H1 (cell line): ENCODE measurements at regions not wholly inside any gene's neighbourhood (a gene's known extent, or its start where the extent isn't known, plus 50 kb on each side); places are given as distances from the start of the nearest gene placed in this dataset.

ENCODE experiments used
- CTCF ChIA-PET: fragments of 300-600 bp; sonication (Branson Sonifier 250); formaldehyde crosslinking; loops from one replicate; lab custom pipeline; 2021; ENCODE audit not compliant: partially characterized antibody; lab: Charles Lee
- POLR2A ChIA-PET: fragments of 300-600 bp; sonication (Branson Sonifier 250); formaldehyde crosslinking; loops from one replicate; lab custom pipeline; 2021; ENCODE audit warnings: inconsistent platforms; ENCODE audit not compliant: partially characterized antibody; lab: Charles Lee
- DNase-seq, 2 experiments: peaks; one replicate each; pipeline versions ENCODE4 v3.0.0 to v3.0.0-alpha.2; 2010 to 2022; ENCODE audit warnings: low spot score in 2 of 2, low read depth in 1 of 2, mixed read lengths in 1 of 2
- FAIRE-seq: peaks from 2 replicates; lab custom pipeline; 2011; peaks lifted over from hg19 to GRCh38; lab: Jason Lieb, UNC
- H2AFZ ChIP-seq: 2 replicates; pipeline ENCODE4 v1.8.1; 2012; ENCODE audit warnings: low read length, inconsistent platforms
- H2AK5ac ChIP-seq: 2 replicates; pipeline ENCODE4 v1.6.1; 2013; ENCODE audit warnings: low read depth, low read length
- H2BK120ac ChIP-seq: replicated peaks from 2 replicates; pipeline ENCODE3; 2013; ENCODE audit warnings: low read depth, low read length, inconsistent platforms
- H2BK12ac ChIP-seq: 2 replicates; pipeline ENCODE4 v1.6.1; 2013; ENCODE audit warnings: low read depth, low read length
- H2BK15ac ChIP-seq: 2 replicates; pipeline ENCODE4 v1.6.1; 2013; ENCODE audit warnings: low read length
- H2BK20ac ChIP-seq: 2 replicates; pipeline ENCODE4 v1.6.1; 2013; ENCODE audit warnings: low read length
- H2BK5ac ChIP-seq: 2 replicates; pipeline ENCODE4 v1.6.1; 2013; ENCODE audit warnings: low read depth, low read length
- H3K14ac ChIP-seq: 2 replicates; pipeline ENCODE4 v1.6.1; 2013; ENCODE audit warnings: inconsistent platforms; ENCODE audit not compliant: insufficient read length
- H3K18ac ChIP-seq: 2 replicates; pipeline ENCODE4 v1.6.1; 2013; ENCODE audit warnings: low read length; ENCODE audit errors: extremely low read depth
- H3K23ac ChIP-seq: 2 replicates; pipeline ENCODE4 v1.6.1; 2013; ENCODE audit warnings: inconsistent platforms; ENCODE audit not compliant: insufficient read length
- H3K23me2 ChIP-seq: 2 replicates; pipeline ENCODE4 v1.6.1; 2013; ENCODE audit warnings: low read depth, low read length
- H3K27ac ChIP-seq: 2 replicates; pipeline ENCODE4 v1.6.1; 2011; ENCODE audit warnings: low read depth, low read length, inconsistent platforms
- H3K27me3 ChIP-seq, 4 experiments: replicated peaks in 1 of 4; 1 replicate in 1 of 4; 2 replicates in 3 of 4; pipeline versions ENCODE4 v1.6.1 to v1.8.1; 2011 to 2013; ENCODE audit warnings: low read length in 3 of 4, mild to moderate bottlenecking in 3 of 4, inconsistent platforms in 2 of 4, mixed read lengths in 2 of 4, moderate library complexity in 1 of 4; ENCODE audit not compliant: control insufficient read depth in 3 of 4, insufficient read depth in 3 of 4; ENCODE audit errors: extremely low read depth in 1 of 4
- H3K36me3 ChIP-seq, 4 experiments: 2 replicates each; pipeline versions ENCODE4 v1.6.1 to v1.8.1; 2011 to 2013; ENCODE audit warnings: mild to moderate bottlenecking in 4 of 4, low read length in 3 of 4, moderate library complexity in 2 of 4, control low read depth in 1 of 4, inconsistent platforms in 1 of 4; ENCODE audit not compliant: insufficient read depth in 4 of 4, control insufficient read depth in 2 of 4
- H3K4ac ChIP-seq: replicated peaks from 2 replicates; pipeline ENCODE3; 2013; ENCODE audit warnings: low read length, low read depth, mixed read lengths, inconsistent platforms; ENCODE audit not compliant: insufficient read length
- H3K4me1 ChIP-seq, 4 experiments: replicated peaks in 1 of 4; 1 replicate in 1 of 4; 2 replicates in 3 of 4; pipeline versions ENCODE4 v1.6.1 to v1.8.1; 2011 to 2013; ENCODE audit warnings: low read length in 3 of 4, inconsistent platforms in 2 of 4, mixed read lengths in 1 of 4; ENCODE audit not compliant: insufficient read depth in 4 of 4, control insufficient read depth in 3 of 4
- H3K4me2 ChIP-seq, 2 experiments: 2 replicates each; pipeline versions ENCODE4 v1.6.1 to v1.8.1; 2011 to 2013; ENCODE audit warnings: low read depth in 2 of 2, low read length in 2 of 2, control low read depth in 1 of 2, inconsistent platforms in 1 of 2, mild to moderate bottlenecking in 1 of 2; ENCODE audit not compliant: insufficient read depth in 1 of 2
- H3K4me3 ChIP-seq, 4 experiments: fragments of 200-600, 300-600 bp in 1 of 4; sonication (generic), shearing (Covaris generic), sonication (Bioruptor Twin) in 1 of 4; 2 replicates each; pipeline versions ENCODE4 v1.5.1 to v1.8.1; 2011 to 2016; ENCODE audit warnings: low read length in 4 of 4, low read depth in 3 of 4, control low read depth in 2 of 4, inconsistent platforms in 2 of 4, mild to moderate bottlenecking in 2 of 4, mixed read lengths in 1 of 4, moderate library complexity in 1 of 4; ENCODE audit not compliant: insufficient read depth in 2 of 4; ENCODE audit errors: extremely low read depth in 1 of 4
- H3K56ac ChIP-seq: replicated peaks from 2 replicates; pipeline ENCODE3; 2013; ENCODE audit warnings: low read depth, mild to moderate bottlenecking, mixed read lengths, low read length, inconsistent platforms; ENCODE audit not compliant: insufficient read length
- H3K79me1 ChIP-seq: 2 replicates; pipeline ENCODE4 v1.6.1; 2013; ENCODE audit warnings: low read depth, low read length, control low read depth
- H3K79me2 ChIP-seq, 2 experiments: 2 replicates each; pipeline versions ENCODE4 v1.6.1 to v1.8.1; 2012 to 2013; ENCODE audit warnings: low read length in 2 of 2, mild to moderate bottlenecking in 2 of 2, inconsistent platforms in 1 of 2; ENCODE audit not compliant: insufficient read depth in 2 of 2, control insufficient read depth in 1 of 2
- H3K9ac ChIP-seq, 4 experiments: replicated peaks in 1 of 4; 1 replicate in 1 of 4; 2 replicates in 3 of 4; pipeline versions ENCODE4 v1.6.1 to v1.8.1; 2011 to 2013; ENCODE audit warnings: low read depth in 3 of 4, low read length in 3 of 4, control low read depth in 2 of 4, mild to moderate bottlenecking in 2 of 4, moderate library complexity in 2 of 4, inconsistent platforms in 1 of 4; ENCODE audit errors: extremely low read depth in 1 of 4
- H3K9me3 ChIP-seq, 2 experiments: 2 replicates each; pipeline versions ENCODE4 v1.6.1 to v1.8.1; 2012 to 2013; ENCODE audit warnings: mild to moderate bottlenecking in 2 of 2, moderate library complexity in 2 of 2, control low read depth in 1 of 2, inconsistent platforms in 1 of 2, low read depth in 1 of 2, low read length in 1 of 2, mixed read lengths in 1 of 2; ENCODE audit not compliant: insufficient read depth in 2 of 2
- H4K20me1 ChIP-seq, 2 experiments: replicated peaks in 1 of 2; 2 replicates each; pipeline versions ENCODE3 to v1.8.1; 2011 to 2013; ENCODE audit warnings: inconsistent platforms in 2 of 2, low read length in 2 of 2, mild to moderate bottlenecking in 1 of 2; ENCODE audit not compliant: insufficient read depth in 2 of 2, control insufficient read depth in 1 of 2
- H4K5ac ChIP-seq: 2 replicates; pipeline ENCODE4 v1.6.1; 2013; ENCODE audit warnings: low read length, low read depth, mixed read lengths, inconsistent platforms; ENCODE audit not compliant: insufficient read length
- H4K8ac ChIP-seq: 2 replicates; pipeline ENCODE4 v1.8.0; 2013; ENCODE audit warnings: mild to moderate bottlenecking, moderate library complexity, low read length, inconsistent platforms; ENCODE audit not compliant: insufficient read depth; ENCODE audit errors: extremely low read depth
- H4K91ac ChIP-seq: replicated peaks from 2 replicates; pipeline ENCODE3; 2013; ENCODE audit warnings: low read length, mixed read lengths, inconsistent platforms; ENCODE audit not compliant: insufficient read length
- BACH1 ChIP-seq: IDR thresholded peaks from 2 replicates; pipeline ENCODE4 v1.6.1; 2012; ENCODE audit warnings: low read length, improper control_type of control experiment
- CEBPB ChIP-seq: IDR thresholded peaks from 2 replicates; pipeline ENCODE4 v1.6.1; 2012; ENCODE audit warnings: low read depth, low read length
- CHD2 ChIP-seq: IDR thresholded peaks from 2 replicates; pipeline ENCODE4 v1.6.1; 2012; ENCODE audit warnings: low read length, improper control_type of control experiment
- EP300 ChIP-seq, 2 experiments: IDR thresholded peaks; 1 replicate in 1 of 2; 2 replicates in 1 of 2; pipeline ENCODE4 v1.6.1; 2011 to 2012; ENCODE audit warnings: low read depth in 2 of 2, low read length in 2 of 2, mild to moderate bottlenecking in 2 of 2, borderline replicate concordance in 1 of 2, inconsistent platforms in 1 of 2, moderate library complexity in 1 of 2
- RBBP5 ChIP-seq: IDR thresholded peaks from 2 replicates; pipeline ENCODE4 v1.7.1; 2012; ENCODE audit warnings: low read depth, mild to moderate bottlenecking, inconsistent platforms, low read length, moderate library complexity, borderline replicate concordance
- RXRA ChIP-seq: IDR thresholded peaks from 2 replicates; pipeline ENCODE4 v1.6.1; 2011; ENCODE audit warnings: low read depth, mild to moderate bottlenecking, low read length, moderate library complexity; ENCODE audit not compliant: insufficient read depth
- SP2 ChIP-seq: IDR thresholded peaks from 2 replicates; pipeline ENCODE4 v1.6.1; 2012; ENCODE audit warnings: mild to moderate bottlenecking, low read length, inconsistent platforms
- TAF7 ChIP-seq: optimal IDR thresholded peaks from 2 replicates; pipeline ENCODE3; 2011; ENCODE audit warnings: low read depth, mild to moderate bottlenecking, inconsistent platforms, low read length, moderate library complexity, borderline replicate concordance
- TCF12 ChIP-seq: IDR thresholded peaks from 2 replicates; pipeline ENCODE4 v1.6.1; 2011; ENCODE audit warnings: low read depth, mild to moderate bottlenecking, low read length
- WGBS, 2 experiments: shearing (Covaris generic) in 1 of 2; methylation state at CpG; one replicate each; pipeline versions ENCODE4 v1.1.6 to v1.1.7; 2013 to 2015; ENCODE audit warnings: low lambda C conversion rate in 2 of 2, mixed read lengths in 2 of 2, inconsistent platforms in 1 of 2, low coverage in 1 of 2, missing lambda C conversion rate in 1 of 2; ENCODE audit not compliant: insufficient replicate concordance in 2 of 2, insufficient coverage in 1 of 2, insufficient read length in 1 of 2; ENCODE audit errors: extremely low coverage in 1 of 2, missing lambda C conversion rate in 1 of 2; 5-methylcytosine and 5-hydroxymethylcytosine counted together

DNA sequence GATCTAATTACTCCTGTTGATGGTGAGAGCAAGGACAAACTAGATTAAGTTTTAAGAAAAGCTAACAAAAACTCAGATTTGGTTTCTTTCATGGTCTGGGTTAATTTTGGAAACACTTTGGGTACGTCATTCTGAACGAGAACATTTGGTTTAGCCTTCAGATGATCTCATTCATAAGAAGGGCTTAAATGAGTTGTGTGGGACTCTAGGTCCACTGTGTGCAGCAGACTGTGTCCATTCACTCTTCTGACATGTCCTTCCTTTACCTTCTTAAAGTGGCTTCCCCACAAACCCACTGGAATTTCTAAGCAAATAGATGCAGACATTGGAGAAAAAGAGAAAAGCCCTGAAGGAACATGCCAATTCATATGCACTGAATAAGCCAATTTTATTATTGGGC is 96.8 kb downstream of the FBXO4 start:
- no peak overlapping the region for H3K4me2 ChIP-seq
- POLR2A ChIA-PET = no interaction called here
- no peak overlapping the region for H2BK12ac ChIP-seq
- H2BK15ac ChIP-seq = no peak overlapping the region
- H3K4me1 ChIP-seq = no peaks in the 10 kb centered on the region
- no peak overlapping the region for H2AFZ ChIP-seq
- no peak overlapping the region for H4K5ac ChIP-seq
- CTCF ChIA-PET = interaction anchor here (1.0 kb wide), 1 partner anchor 35 kb away, joined by 3 read pairs; no protein-coding TSS in a partner anchor
- H3K27me3 ChIP-seq = no peaks in the 10 kb centered on the region
- H4K8ac ChIP-seq = no peak overlapping the region
- no peak for FAIRE-seq
- H2BK20ac ChIP-seq = no peak overlapping the region
- WGBS, 2 experiments = 90% methylated on average over 2 of the region's 2 CpGs; no CpG with 5 or more reads in 1 of the 2 experiments
- no peak overlapping the region for H3K9ac ChIP-seq
- H3K18ac ChIP-seq = no peak overlapping the region
- H3K36me3 ChIP-seq = no peaks in the 10 kb centered on the region
- no peaks in the 10 kb centered on the region for H3K79me2 ChIP-seq
- H3K4ac ChIP-seq = no peak overlapping the region
- DNase-seq = no peak
- H3K4me3 ChIP-seq = no peak overlapping the region
- H4K91ac ChIP-seq = no peak overlapping the region
- H3K23ac ChIP-seq = no peak overlapping the region
- no peaks in the 10 kb centered on the region for H4K20me1 ChIP-seq
- H3K23me2 ChIP-seq = no peaks in the 10 kb centered on the region
- H3K56ac ChIP-seq = no peak overlapping the region
- H3K14ac ChIP-seq = no peak overlapping the region
- no peaks in the 10 kb centered on the region for H3K9me3 ChIP-seq
- no peak overlapping the region for H2BK5ac ChIP-seq
- no peak overlapping the region for H3K27ac ChIP-seq
- H2AK5ac ChIP-seq = no peak overlapping the region
- H2BK120ac ChIP-seq = no peak overlapping the region
- no peaks in the 10 kb centered on the region for H3K79me1 ChIP-seq
- TF ChIP-seq CEBPB (no peak), SP2 (no peak), CHD2 (no peak), TAF7 (no peak), TCF12 (no peak), EP300 (IDR thresholded peaks at IDR 0.05; ENCODE audit: borderline replicate concordance in 1 of 2, low read depth in 2 of 2, low read length in 2 of 2) (no peak), BACH1 (no peak), RBBP5 (no peak), RXRA (no peak)
